HepG2 (cell line): ENCODE measurements at regions not wholly inside any gene's neighbourhood (a gene's known extent, or its start where the extent isn't known, plus 50 kb on each side); places are given as distances from the start of the nearest gene placed in this dataset.

Source experiments
- ATAC-seq: fragments of 200-7000 bp; cut with Tn5 transposase; 3 replicates; pipeline ENCODE4 v1.9.1; 2020; ENCODE audit warnings: mild to moderate bottlenecking, moderate library complexity
- BruUV-seq: library from RNA; stranded (reverse); fragments of 400-500 nt; replicated peaks from 2 replicates; lab custom pipeline; 2021; lab: Mats Ljungman, UMichigan
- CTCF ChIA-PET: fragments of 300-600 bp; formaldehyde crosslinking; extraction: SDS; loops from one replicate; lab custom pipeline; 2021; ENCODE audit warnings: low total read pairs, inconsistent platforms, low intra/inter-chr PET ratio; lab: Yijun Ruan, JAX
- POLR2A ChIA-PET: fragments of 350-600 bp; sonication (Branson Sonifier 250); formaldehyde crosslinking; loops from one replicate; lab custom pipeline; 2020; ENCODE audit warnings: antibody characterized with exemption, inconsistent platforms; lab: Yijun Ruan, JAX
- DNase-seq: peaks from one replicate; pipeline ENCODE4 v3.0.0-alpha.2; 2015; ENCODE audit warnings: low spot score
- FAIRE-seq: peaks from 3 replicates; lab custom pipeline; 2011; peaks lifted over from hg19 to GRCh38; lab: Jason Lieb, UNC
- H2AFZ ChIP-seq: one replicate; pipeline ENCODE4 v1.6.1; 2011; ENCODE audit warnings: low read length, inconsistent platforms
- H3K27ac ChIP-seq: fragments of 300-600 bp; 3 replicates; pipeline ENCODE4 v1.8.0; 2011; ENCODE audit warnings: mixed run types, mild to moderate bottlenecking, mixed read lengths, low read length, inconsistent platforms; ENCODE audit not compliant: insufficient read depth; ENCODE audit errors: extremely low read length
- H3K27me3 ChIP-seq, 2 experiments: fragments of 200-600 bp in 1 of 2; 2 replicates in 1 of 2; 3 replicates in 1 of 2; pipeline versions ENCODE4 v1.6.0 to v1.8.0; 2011; ENCODE audit warnings: low read length in 2 of 2, mild to moderate bottlenecking in 2 of 2, moderate library complexity in 2 of 2, inconsistent platforms in 1 of 2; ENCODE audit not compliant: insufficient read depth in 2 of 2, control insufficient read depth in 1 of 2
- H3K36me3 ChIP-seq, 2 experiments: fragments of 200-600 bp in 1 of 2; replicated peaks in 1 of 2; 2 replicates in 1 of 2; 3 replicates in 1 of 2; pipeline versions ENCODE4 v1.5.1 to v1.8.0; 2011; ENCODE audit warnings: low read length in 2 of 2, inconsistent platforms in 1 of 2; ENCODE audit not compliant: insufficient read depth in 2 of 2, control insufficient read depth in 1 of 2
- H3K4me1 ChIP-seq: 2 replicates; pipeline ENCODE4 v1.5.1; 2012; ENCODE audit warnings: low read length, inconsistent platforms; ENCODE audit not compliant: insufficient read depth
- H3K4me2 ChIP-seq: 2 replicates; pipeline ENCODE4 v1.6.0; 2011; ENCODE audit warnings: low read depth, low read length, inconsistent platforms
- H3K4me3 ChIP-seq, 3 experiments: fragments of 200-600 bp in 1 of 3; sonication (generic), shearing (Covaris generic) in 1 of 3; replicated peaks in 1 of 3; 2 replicates each; pipeline ENCODE4 v1.5.1; 2011 to 2016; ENCODE audit warnings: low read length in 3 of 3, inconsistent platforms in 2 of 3, low read depth in 2 of 3, mild to moderate bottlenecking in 2 of 3, control low read depth in 1 of 3, mixed read lengths in 1 of 3; ENCODE audit not compliant: insufficient read depth in 1 of 3
- H3K79me2 ChIP-seq: one replicate; pipeline ENCODE4 v1.6.1; 2011; ENCODE audit warnings: low read length, inconsistent platforms; ENCODE audit not compliant: insufficient read depth
- H3K9ac ChIP-seq: 2 replicates; pipeline ENCODE4 v1.6.0; 2011; ENCODE audit warnings: mild to moderate bottlenecking, low read depth, low read length, inconsistent platforms; ENCODE audit not compliant: insufficient read depth
- H3K9me3 ChIP-seq: 2 replicates; pipeline ENCODE4 v1.5.1; 2012; ENCODE audit warnings: mild to moderate bottlenecking, low read length
- H4K20me1 ChIP-seq: 2 replicates; pipeline ENCODE4 v1.6.0; 2011; ENCODE audit warnings: inconsistent platforms, mild to moderate bottlenecking, low read length, moderate library complexity; ENCODE audit not compliant: insufficient read depth
- DR1 ChIP-seq: sonication (generic); formaldehyde crosslinking; IDR thresholded peaks from 2 replicates; pipeline ENCODE4 v1.8.0; 2021; ENCODE audit warnings: mild to moderate bottlenecking, missing genetic modification reagents, inconsistent platforms
- FOXM1 ChIP-seq: sonication (generic); formaldehyde crosslinking; IDR thresholded peaks from 2 replicates; pipeline ENCODE4 v1.5.0; 2020; ENCODE audit warnings: missing genetic modification reagents
- HES4 ChIP-seq: sonication (generic); formaldehyde crosslinking; IDR thresholded peaks from 2 replicates; pipeline ENCODE4 v1.9.0; 2021; ENCODE audit warnings: mild to moderate bottlenecking, missing genetic modification reagents, borderline replicate concordance
- MLX ChIP-seq: IDR thresholded peaks from 2 replicates; pipeline ENCODE4 v1.6.1; 2016
- PPARG ChIP-seq: conservative IDR thresholded peaks from 2 replicates; pipeline ENCODE4 v1.6.1; 2016; ENCODE audit warnings: missing biosample characterization, missing genetic modification reagents
- RXRA ChIP-seq: sonication (generic); formaldehyde crosslinking; IDR thresholded peaks from 2 replicates; pipeline ENCODE4 v1.5.1; 2020; ENCODE audit warnings: missing genetic modification reagents
- ZBTB43 ChIP-seq: sonication (generic); formaldehyde crosslinking; conservative IDR thresholded peaks from 2 replicates; pipeline ENCODE4 v1.4.0; 2020; ENCODE audit warnings: missing genetic modification reagents
- ZC3H4 ChIP-seq: sonication (generic); formaldehyde crosslinking; IDR thresholded peaks from 2 replicates; pipeline ENCODE4 v1.4.0; 2020; ENCODE audit warnings: missing genetic modification reagents, borderline replicate concordance
- ZNF224 ChIP-seq: sonication (generic); formaldehyde crosslinking; IDR thresholded peaks from 2 replicates; pipeline ENCODE4 v1.5.0; 2020; ENCODE audit warnings: mild to moderate bottlenecking, missing genetic modification reagents
- in situ Hi-C: cut with HindIII; loops from 2 replicates; pipeline ENCODE4 v1.10.0; 2017; ENCODE audit warnings: low pct_unique_long_range_greater_than_20kb; ENCODE audit not compliant: extremely low pct_ligation_motif_present
- intact Hi-C: fragments of 100-400 bp; cut with micrococcal nuclease; formaldehyde crosslinking; loops from one replicate; pipeline ENCODE4 v1.10.0; 2022; ENCODE audit not compliant: unreplicated experiment
- TF ChIP-seq, protein P1 (sequence below): sonication (generic); formaldehyde crosslinking; IDR thresholded peaks from 2 replicates; pipeline ENCODE4 v1.4.0; 2020; ENCODE audit warnings: missing genetic modification reagents, borderline replicate concordance
- TF ChIP-seq, protein P2 (sequence below): sonication (generic); formaldehyde crosslinking; IDR thresholded peaks from 2 replicates; pipeline ENCODE4 v1.5.1; 2020; ENCODE audit warnings: mild to moderate bottlenecking, missing genetic modification reagents, moderate library complexity
- TF ChIP-seq, protein P3 (sequence below): IDR thresholded peaks from 2 replicates; pipeline ENCODE4 v1.6.1; 2016; ENCODE audit warnings: missing compliant biosample characterization, missing genetic modification reagents, borderline replicate concordance

- BruUV-seq: no TSS peak
- FAIRE-seq: no peak
- POLR2A ChIA-PET: no interaction called here
Measured at GRCh38 chr18:67310826-67311225, 205.7 kb downstream of the DSEL start.

More at GRCh38 chr18:67310826-67311225, 205.7 kb downstream of the DSEL start:
- no peak overlapping the region for H3K9ac ChIP-seq
- no peak overlapping the region for H3K4me3 ChIP-seq
- no peaks in the 10 kb centered on the region for H4K20me1 ChIP-seq
- no peaks in the 10 kb centered on the region for H3K79me2 ChIP-seq
- H3K27me3 ChIP-seq: no peaks in the 10 kb centered on the region
- DNase-seq: no peak
- in situ Hi-C loops: no loop called here
- no peak overlapping the region for H3K27ac ChIP-seq
- ATAC-seq: no peak
- intact Hi-C loops: no loop called here
- CTCF ChIA-PET: no interaction called here
- no peaks in the 10 kb centered on the region for H3K9me3 ChIP-seq
- H3K4me2 ChIP-seq: no peak overlapping the region
- no peaks in the 10 kb centered on the region for H3K36me3 ChIP-seq
- no peak overlapping the region for H2AFZ ChIP-seq
- no peaks in the 10 kb centered on the region for H3K4me1 ChIP-seq
- no peak for TF ChIP-seq ZC3H4
- no peak for TF ChIP-seq HES4 (CRISPR knock-in tag)
- no peak for TF ChIP-seq ZNF224 (CRISPR knock-in tag)
- no peak for TF ChIP-seq FOXM1 (CRISPR knock-in tag)
- no peak for TF ChIP-seq MLX (CRISPR knock-in tag)
- TF ChIP-seq RXRA (CRISPR knock-in tag): no peak
- no peak for TF ChIP-seq ZBTB43
- TF ChIP-seq PPARG (CRISPR knock-in tag): no peak
- TF ChIP-seq, protein P1, sequence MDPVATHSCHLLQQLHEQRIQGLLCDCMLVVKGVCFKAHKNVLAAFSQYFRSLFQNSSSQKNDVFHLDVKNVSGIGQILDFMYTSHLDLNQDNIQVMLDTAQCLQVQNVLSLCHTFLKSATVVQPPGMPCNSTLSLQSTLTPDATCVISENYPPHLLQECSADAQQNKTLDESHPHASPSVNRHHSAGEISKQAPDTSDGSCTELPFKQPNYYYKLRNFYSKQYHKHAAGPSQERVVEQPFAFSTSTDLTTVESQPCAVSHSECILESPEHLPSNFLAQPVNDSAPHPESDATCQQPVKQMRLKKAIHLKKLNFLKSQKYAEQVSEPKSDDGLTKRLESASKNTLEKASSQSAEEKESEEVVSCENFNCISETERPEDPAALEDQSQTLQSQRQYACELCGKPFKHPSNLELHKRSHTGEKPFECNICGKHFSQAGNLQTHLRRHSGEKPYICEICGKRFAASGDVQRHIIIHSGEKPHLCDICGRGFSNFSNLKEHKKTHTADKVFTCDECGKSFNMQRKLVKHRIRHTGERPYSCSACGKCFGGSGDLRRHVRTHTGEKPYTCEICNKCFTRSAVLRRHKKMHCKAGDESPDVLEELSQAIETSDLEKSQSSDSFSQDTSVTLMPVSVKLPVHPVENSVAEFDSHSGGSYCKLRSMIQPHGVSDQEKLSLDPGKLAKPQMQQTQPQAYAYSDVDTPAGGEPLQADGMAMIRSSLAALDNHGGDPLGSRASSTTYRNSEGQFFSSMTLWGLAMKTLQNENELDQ: no peak
- TF ChIP-seq, protein P2, sequence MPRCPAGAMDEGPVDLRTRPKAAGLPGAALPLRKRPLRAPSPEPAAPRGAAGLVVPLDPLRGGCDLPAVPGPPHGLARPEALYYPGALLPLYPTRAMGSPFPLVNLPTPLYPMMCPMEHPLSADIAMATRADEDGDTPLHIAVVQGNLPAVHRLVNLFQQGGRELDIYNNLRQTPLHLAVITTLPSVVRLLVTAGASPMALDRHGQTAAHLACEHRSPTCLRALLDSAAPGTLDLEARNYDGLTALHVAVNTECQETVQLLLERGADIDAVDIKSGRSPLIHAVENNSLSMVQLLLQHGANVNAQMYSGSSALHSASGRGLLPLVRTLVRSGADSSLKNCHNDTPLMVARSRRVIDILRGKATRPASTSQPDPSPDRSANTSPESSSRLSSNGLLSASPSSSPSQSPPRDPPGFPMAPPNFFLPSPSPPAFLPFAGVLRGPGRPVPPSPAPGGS (CRISPR knock-in tag): no peak
- TF ChIP-seq, protein P3, sequence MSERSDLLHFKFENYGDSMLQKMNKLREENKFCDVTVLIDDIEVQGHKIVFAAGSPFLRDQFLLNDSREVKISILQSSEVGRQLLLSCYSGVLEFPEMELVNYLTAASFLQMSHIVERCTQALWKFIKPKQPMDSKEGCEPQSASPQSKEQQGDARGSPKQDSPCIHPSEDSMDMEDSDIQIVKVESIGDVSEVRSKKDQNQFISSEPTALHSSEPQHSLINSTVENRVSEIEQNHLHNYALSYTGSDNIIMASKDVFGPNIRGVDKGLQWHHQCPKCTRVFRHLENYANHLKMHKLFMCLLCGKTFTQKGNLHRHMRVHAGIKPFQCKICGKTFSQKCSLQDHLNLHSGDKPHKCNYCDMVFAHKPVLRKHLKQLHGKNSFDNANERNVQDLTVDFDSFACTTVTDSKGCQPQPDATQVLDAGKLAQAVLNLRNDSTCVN (CRISPR knock-in tag): no peak
- no peak for TF ChIP-seq DR1
